ENCODE measurements at regions not wholly inside any gene's neighbourhood (a gene's known extent, or its start where the extent isn't known, plus 50 kb on each side); places are given as distances from the start of the nearest gene placed in this dataset.
"Not testable (repeated sequence)": the region's sequence is repeated elsewhere in the genome, so short reads cannot be mapped to it uniquely, and the experiment has no call there.

GRCh38 chr3:180764481-180764880, 85.2 kb upstream of the CCDC39 start:
- no peak for DNase-seq (ENCODE audit: low read depth, low spot score)
- CTCF ChIA-PET: no interaction called here
- no peak for TF ChIP-seq CTCF (IDR thresholded peaks at IDR 0.05; ENCODE audit: insufficient read depth, low read length, missing control alignments)
- H3K4me3 ChIP-seq (ENCODE audit: low read depth, low read length): no peak overlapping the region
- POLR2A ChIA-PET: no interaction called here

- no peak for TF ChIP-seq CTCF (IDR thresholded peaks at IDR 0.05; ENCODE audit: insufficient read depth, low read length, missing control alignments)
- ChIA-PET CTCF (no interaction called here), POLR2A (no interaction called here)
- no peak overlapping the region for H3K4me3 ChIP-seq (ENCODE audit: low read depth, low read length)
- no peak for DNase-seq (ENCODE audit: low read depth, low spot score)
These were observed 91.3 kb upstream of the CCDC39 start for GRCh38 chr3:180770639-180771038.

GRCh38 chr3:180776433-180776832, 97.1 kb upstream of the CCDC39 start:
- POLR2A ChIA-PET: no interaction called here
- CTCF ChIA-PET: no interaction called here
- TF ChIP-seq CTCF (IDR thresholded peaks at IDR 0.05; ENCODE audit: insufficient read depth, low read length, missing control alignments): no peak

GRCh38 chr3:180782195-180782984, 103.1 kb upstream of the CCDC39 start:
- ChIA-PET POLR2A (no interaction called here), CTCF (no interaction called here)
- TF ChIP-seq CTCF (IDR thresholded peaks at IDR 0.05; ENCODE audit: insufficient read depth, low read length, missing control alignments): no peak
- H3K4me3 ChIP-seq (ENCODE audit: low read depth, low read length): no peak overlapping the region
- no peak for DNase-seq (ENCODE audit: low read depth, low spot score)

More at GRCh38 chr3:180776433-180776832, 97.1 kb upstream of the CCDC39 start:
- no peak overlapping the region for H3K4me3 ChIP-seq (ENCODE audit: low read depth, low read length)
- no peak for DNase-seq (ENCODE audit: low read depth, low spot score)

GRCh38 chr3:180786227-180786626, 106.9 kb upstream of the CCDC39 start:
- POLR2A ChIA-PET; CTCF ChIA-PET; H3K4me3 ChIP-seq (ENCODE audit: low read depth, low read length); DNase-seq (ENCODE audit: low read depth, low spot score): not testable (repeated sequence)

GRCh38 chr3:180789774-180790173, 110.5 kb upstream of the CCDC39 start:
- no peak for TF ChIP-seq CTCF (IDR thresholded peaks at IDR 0.05; ENCODE audit: insufficient read depth, low read length, missing control alignments)
- POLR2A ChIA-PET: no interaction called here
- no peak for DNase-seq (ENCODE audit: low read depth, low spot score)
- CTCF ChIA-PET: no interaction called here
- H3K4me3 ChIP-seq (ENCODE audit: low read depth, low read length): no peak overlapping the region

GRCh38 chr3:180798197-180798596, 114.3 kb upstream of the FXR1 start:
- CTCF ChIA-PET: interaction anchor here (1.6 kb wide), 1 partner anchor 10 kb away, joined by 3 read pairs; no protein-coding TSS in a partner anchor
- TF ChIP-seq CTCF (IDR thresholded peaks at IDR 0.05; ENCODE audit: insufficient read depth, low read length, missing control alignments): no peak
- H3K4me3 ChIP-seq (ENCODE audit: low read depth, low read length): no peak overlapping the region
- no peak for DNase-seq (ENCODE audit: low read depth, low spot score)
- POLR2A ChIA-PET: no interaction called here

Measured in AG04449 (cell line).